ENCODE measurements at regions not wholly inside any gene's neighbourhood (a gene's known extent, or its start where the extent isn't known, plus 50 kb on each side); places are given as distances from the start of the nearest gene placed in this dataset.
A peak's percentile ranks its signal among the peaks of the same experiment; 100 is the strongest.

- H3K27ac ChIP-seq, result peak overlapping the region; percentile 75
- DNase-seq (ENCODE audit: low read depth in 1 of 2, low spot score in 1 of 2), result no peak
These were observed 124.9 kb upstream of the GAP43 start for GRCh38 chr3:115498421-115498820.

GRCh38 chr3:115498898-115499297 lies 124.4 kb upstream of the GAP43 start:
- no peaks in the 10 kb centered on the region for H3K27me3 ChIP-seq
- no peaks in the 10 kb centered on the region for H3K36me3 ChIP-seq
- TF ChIP-seq CTCF (IDR thresholded peaks at IDR 0.05; ENCODE audit: low read depth, low read length), result no peak
- H3K4me3 ChIP-seq, result no peak overlapping the region
- peak in 1 of 2 donors; percentile 41 for DNase-seq (ENCODE audit: low read depth in 1 of 2, low spot score in 1 of 2)
- no peaks in the 10 kb centered on the region for H3K9me3 ChIP-seq (ENCODE audit: low read depth)
- peak overlapping the region; percentile 75 for H3K27ac ChIP-seq
- H3K4me1 ChIP-seq (ENCODE audit: low read depth), result peaks cover 5% of the 10 kb centered on the region

More at GRCh38 chr3:115498421-115498820, 124.9 kb upstream of the GAP43 start:
- Histone ChIP-seq H3K36me3 (no peaks in the 10 kb centered on the region), H3K4me3 (no peak overlapping the region), H3K27me3 (no peaks in the 10 kb centered on the region), H3K4me1 (ENCODE audit: low read depth) (peaks cover 5% of the 10 kb centered on the region), H3K9me3 (ENCODE audit: low read depth) (no peaks in the 10 kb centered on the region)
- TF ChIP-seq CTCF (IDR thresholded peaks at IDR 0.05; ENCODE audit: low read depth, low read length), result no peak

- H3K4me3 ChIP-seq, result no peak overlapping the region
- H3K36me3 ChIP-seq, result no peaks in the 10 kb centered on the region
- no peak for TF ChIP-seq CTCF (IDR thresholded peaks at IDR 0.05; ENCODE audit: low read depth, low read length)
- peaks cover 5% of the 10 kb centered on the region for H3K4me1 ChIP-seq (ENCODE audit: low read depth)
- H3K27ac ChIP-seq, result no peak overlapping the region
- no peaks in the 10 kb centered on the region for H3K9me3 ChIP-seq (ENCODE audit: low read depth)
- H3K27me3 ChIP-seq, result no peaks in the 10 kb centered on the region
- no peak for DNase-seq (ENCODE audit: low read depth in 1 of 2, low spot score in 1 of 2)
These were observed 123.6 kb upstream of the GAP43 start for GRCh38 chr3:115499666-115500065.

GRCh38 chr3:115500795-115501194 lies 122.5 kb upstream of the GAP43 start:
- H3K36me3 ChIP-seq, result no peaks in the 10 kb centered on the region
- no peaks in the 10 kb centered on the region for H3K9me3 ChIP-seq (ENCODE audit: low read depth)
- peaks cover 5% of the 10 kb centered on the region for H3K4me1 ChIP-seq (ENCODE audit: low read depth)
- no peak overlapping the region for H3K4me3 ChIP-seq
- DNase-seq (ENCODE audit: low read depth in 1 of 2, low spot score in 1 of 2), result no peak
- no peak overlapping the region for H3K27ac ChIP-seq
- no peaks in the 10 kb centered on the region for H3K27me3 ChIP-seq
- TF ChIP-seq CTCF (IDR thresholded peaks at IDR 0.05; ENCODE audit: low read depth, low read length), result no peak

GRCh38 chr3:115502128-115502527 lies 121.2 kb upstream of the GAP43 start:
- DNase-seq (ENCODE audit: low read depth in 1 of 2, low spot score in 1 of 2), result no peak
- peaks cover 5% of the 10 kb centered on the region for H3K4me1 ChIP-seq (ENCODE audit: low read depth)
- H3K27ac ChIP-seq, result no peak overlapping the region
- no peaks in the 10 kb centered on the region for H3K36me3 ChIP-seq
- H3K9me3 ChIP-seq (ENCODE audit: low read depth), result no peaks in the 10 kb centered on the region
- no peak for TF ChIP-seq CTCF (IDR thresholded peaks at IDR 0.05; ENCODE audit: low read depth, low read length)
- no peak overlapping the region for H3K4me3 ChIP-seq
- no peaks in the 10 kb centered on the region for H3K27me3 ChIP-seq

- peak in 1 of 2 donors; percentile 61 for DNase-seq (ENCODE audit: low read depth in 1 of 2, low spot score in 1 of 2)
- Histone ChIP-seq H3K27me3 (no peaks in the 10 kb centered on the region), H3K4me1 (ENCODE audit: low read depth) (peaks cover under 1% of the 10 kb centered on the region), H3K4me3 (no peak overlapping the region), H3K27ac (no peak overlapping the region), H3K9me3 (ENCODE audit: low read depth) (no peaks in the 10 kb centered on the region), H3K36me3 (no peaks in the 10 kb centered on the region)
- TF ChIP-seq CTCF (IDR thresholded peaks at IDR 0.05; ENCODE audit: low read depth, low read length), result no peak
These were observed 119.9 kb upstream of the GAP43 start for GRCh38 chr3:115503394-115503793.

All from cardiac muscle cell (in vitro differentiated cells and primary cell).